ENCODE measurements at regions not wholly inside any gene's neighbourhood (a gene's known extent, or its start where the extent isn't known, plus 50 kb on each side); places are given as distances from the start of the nearest gene placed in this dataset.

DNA sequence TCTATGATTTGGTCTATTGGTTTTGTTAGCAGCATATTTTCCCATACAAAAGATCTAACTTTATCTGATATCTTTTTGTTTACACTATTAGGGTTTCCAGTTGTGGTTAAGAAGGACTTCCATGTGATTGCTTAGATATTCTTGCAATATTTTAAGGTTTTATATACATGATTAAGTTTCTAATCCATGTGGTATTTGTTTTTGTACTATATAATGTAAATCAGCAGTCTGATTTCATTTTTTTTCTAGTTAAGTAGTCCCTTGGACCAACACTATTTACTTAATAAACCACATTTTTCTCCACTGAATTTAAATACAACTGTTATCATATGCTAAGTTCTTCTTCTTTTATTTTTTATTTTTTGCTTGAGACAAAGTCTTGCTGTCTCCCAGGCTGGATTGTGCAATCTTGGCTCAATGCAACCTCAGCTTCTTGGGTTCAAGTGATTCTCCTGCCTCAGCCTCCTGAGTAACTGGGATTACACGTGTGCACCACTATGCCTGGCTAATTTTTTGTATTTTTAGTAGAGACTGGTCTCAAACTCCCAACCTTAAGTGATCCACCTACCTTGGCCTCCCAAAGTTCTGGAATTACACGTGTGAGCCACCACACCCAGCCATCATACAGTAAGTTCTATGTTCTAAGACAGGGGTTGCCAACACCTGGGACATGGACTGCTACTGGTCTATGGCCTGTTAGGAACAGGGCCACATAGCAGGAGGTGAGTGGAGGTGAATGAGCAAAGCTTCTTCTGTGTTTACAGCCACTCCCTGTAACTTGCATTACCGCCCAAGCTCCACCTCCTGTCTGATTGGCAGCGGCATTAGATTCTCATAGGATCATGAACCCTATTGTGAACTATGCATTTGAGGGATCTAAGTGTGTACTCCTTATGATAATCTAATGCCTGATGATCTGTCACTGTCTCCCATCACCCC lies 58.5 kb upstream of the RAB27B start:
- DNase-seq (no peak), ATAC-seq (no peak)

DNA sequence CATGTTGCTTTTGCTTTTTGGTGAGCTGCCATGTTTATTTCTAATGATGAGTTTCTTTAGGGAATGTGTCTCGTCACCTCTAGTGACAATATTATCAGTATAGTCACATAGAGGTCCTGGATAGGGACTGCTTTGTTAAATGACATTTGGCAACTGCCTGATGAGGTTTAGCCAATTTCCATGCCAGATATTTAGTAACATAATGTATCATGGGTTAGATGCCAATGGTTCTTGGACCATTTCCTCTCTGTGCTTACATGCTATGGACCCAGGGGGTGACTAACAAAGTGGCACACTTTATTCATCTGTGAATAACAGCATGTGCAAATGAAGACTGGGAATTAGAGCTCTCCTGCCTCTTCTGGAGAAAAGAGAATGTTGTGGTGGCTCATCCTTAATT lies 56.2 kb upstream of the RAB27B start:
- DNase-seq = no peak
- no peak for ATAC-seq

DNA sequence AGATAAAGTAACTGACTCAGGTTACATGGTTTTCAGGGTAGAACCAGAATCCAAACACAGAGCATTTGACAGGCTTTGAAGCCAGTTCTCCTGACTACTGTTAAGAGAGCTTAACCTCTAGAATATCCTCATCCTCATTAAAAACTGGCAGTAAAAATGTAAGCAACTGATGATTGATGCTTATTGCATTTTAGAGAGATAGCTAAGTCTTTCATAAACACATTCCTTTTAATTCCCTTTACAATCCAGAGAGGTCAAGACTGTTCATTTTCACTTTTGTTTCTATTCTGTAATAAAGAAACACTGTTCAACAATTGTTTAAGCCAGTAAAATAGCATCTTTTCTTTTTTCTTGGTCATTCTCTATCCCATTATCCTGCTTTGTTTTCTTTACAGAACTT lies 53.9 kb upstream of the RAB27B start:
- DNase-seq = no peak
- ATAC-seq = no peak

GRCh38 chr18:54774981-54775665 lies 53.2 kb upstream of the RAB27B start:
- ATAC-seq = no peak
- no peak for DNase-seq

GRCh38 chr18:54775686-54776085 lies 52.6 kb upstream of the RAB27B start:
- ATAC-seq (no peak), DNase-seq (no peak)

GRCh38 chr18:54776282-54776977 lies 51.8 kb upstream of the RAB27B start:
- ATAC-seq (peak; percentile 87), DNase-seq (no peak)

DNA sequence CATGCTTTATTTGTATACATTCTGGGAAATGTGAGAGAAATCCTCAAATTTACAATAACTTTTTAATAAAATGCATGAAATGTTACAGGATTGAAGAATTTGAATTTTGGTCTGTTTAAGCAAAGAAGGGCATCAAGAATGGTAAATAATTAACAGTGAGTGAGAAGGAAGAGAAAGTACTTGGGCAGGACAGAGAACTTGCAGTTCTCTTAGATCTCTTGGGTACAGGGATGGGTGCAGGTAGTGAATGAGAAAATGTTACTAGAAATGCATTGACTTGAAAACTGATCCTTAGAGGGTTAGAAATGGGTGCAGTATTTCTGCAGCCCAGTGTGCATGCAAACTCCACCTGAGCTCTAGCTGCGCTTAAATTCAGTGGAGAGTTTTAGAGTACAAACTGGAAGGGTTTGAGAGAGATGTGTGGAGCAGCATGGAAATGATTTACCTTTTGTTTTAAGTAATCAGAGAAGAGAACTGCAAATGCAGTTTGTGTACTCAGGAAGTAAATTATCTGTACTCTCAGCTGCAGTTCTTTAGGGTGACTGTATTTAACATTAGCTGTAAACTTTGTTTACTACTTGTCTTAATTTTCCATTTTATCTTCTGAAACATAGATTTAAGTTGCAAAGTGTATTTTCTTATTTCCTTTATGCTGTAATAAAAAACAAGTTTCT lies 51.0 kb upstream of the RAB27B start:
- DNase-seq = no peak
- ATAC-seq = no peak

DNA sequence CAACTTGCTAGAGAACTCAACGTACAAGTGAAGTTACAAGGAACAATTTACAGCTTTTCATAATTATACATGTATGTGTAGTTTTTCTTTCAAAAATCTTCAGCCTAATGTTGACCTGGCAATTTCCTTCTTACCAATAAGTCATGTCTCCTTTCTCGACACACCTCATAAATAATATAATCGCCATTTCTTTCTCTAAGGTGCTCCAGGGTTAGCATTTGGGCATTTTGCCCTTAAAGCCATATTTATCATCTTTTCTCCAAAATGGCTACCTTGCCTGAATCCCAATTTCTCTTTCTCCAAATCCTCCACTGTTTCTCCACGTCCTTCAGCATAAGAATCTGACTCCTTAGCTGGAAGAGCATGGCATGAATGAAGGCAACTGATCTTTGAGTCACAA lies 50.3 kb upstream of the RAB27B start:
- ATAC-seq (no peak), DNase-seq (no peak)
